Mucosa of gallbladder (tissue), 1 donor: ENCODE measurements at regions not wholly inside any gene's neighbourhood (a gene's known extent, or its start where the extent isn't known, plus 50 kb on each side); places are given as distances from the start of the nearest gene placed in this dataset.

Source experiments
- DNase-seq: peaks from one replicate; pipeline ENCODE4 v3.0.0-alpha.2; 2020; ENCODE audit warnings: low spot score
- donor health status: DM: no; HTN: no; CAD: no.

DNA sequence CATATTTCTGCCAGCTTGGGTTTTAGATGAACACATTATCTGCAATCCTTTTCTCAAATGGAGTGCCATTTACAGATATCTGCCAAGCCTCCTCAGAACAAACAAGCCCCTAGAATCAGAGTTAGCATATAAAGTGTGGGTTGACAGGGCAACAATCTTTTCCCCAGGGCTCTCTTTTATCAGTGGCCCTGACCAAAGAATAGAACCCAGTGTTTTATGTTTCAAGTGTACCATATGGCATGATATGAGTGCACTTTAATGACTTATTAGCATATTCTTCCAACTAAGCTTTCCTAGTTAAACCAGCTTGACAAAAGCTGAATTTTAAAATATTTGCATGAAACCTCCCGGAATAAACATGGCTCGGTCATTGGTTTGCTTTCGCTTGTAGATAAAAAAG lies 57.3 kb downstream of the EVX1 start:
- no peak for DNase-seq

DNA sequence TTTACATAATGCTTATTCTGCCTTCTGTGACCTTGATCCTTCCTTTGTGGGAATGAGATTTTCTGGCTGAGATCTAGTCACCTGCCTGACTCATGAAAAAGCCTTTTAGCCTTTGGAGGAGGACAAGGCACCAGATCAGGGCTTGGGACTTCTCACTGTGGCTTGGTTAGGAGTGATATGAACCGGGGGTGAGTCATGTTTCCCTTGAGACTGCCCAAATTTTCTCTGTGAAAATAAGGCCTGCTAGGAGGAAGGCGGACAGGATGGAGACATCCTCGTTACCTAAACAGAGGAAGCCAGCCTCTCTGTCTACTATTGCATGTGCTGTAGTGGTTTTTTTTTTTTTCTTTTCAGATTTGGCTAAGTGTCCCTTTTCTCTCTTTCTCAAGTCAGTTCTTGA lies 57.8 kb downstream of the EVX1 start:
- DNase-seq: no peak

DNA sequence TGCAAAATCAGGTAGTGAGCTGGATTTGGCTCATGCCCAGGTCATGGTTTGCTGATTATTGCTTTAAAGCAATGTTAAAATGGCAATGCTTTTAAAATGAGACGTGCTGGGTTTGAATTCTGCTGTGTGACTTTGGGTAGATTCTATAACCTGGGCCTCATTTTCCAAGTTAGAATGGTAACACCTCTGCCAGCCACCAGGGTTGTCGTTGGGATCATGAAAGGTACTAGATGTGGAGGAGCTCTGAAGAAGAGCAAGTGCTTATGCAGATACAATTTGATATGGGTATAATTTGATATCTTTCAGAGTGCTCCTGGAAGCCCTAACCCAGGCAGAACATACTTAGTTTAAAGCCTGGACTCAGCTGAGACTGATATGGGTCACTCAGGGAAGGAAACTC lies 60.0 kb downstream of the EVX1 start:
- DNase-seq: no peak

DNA sequence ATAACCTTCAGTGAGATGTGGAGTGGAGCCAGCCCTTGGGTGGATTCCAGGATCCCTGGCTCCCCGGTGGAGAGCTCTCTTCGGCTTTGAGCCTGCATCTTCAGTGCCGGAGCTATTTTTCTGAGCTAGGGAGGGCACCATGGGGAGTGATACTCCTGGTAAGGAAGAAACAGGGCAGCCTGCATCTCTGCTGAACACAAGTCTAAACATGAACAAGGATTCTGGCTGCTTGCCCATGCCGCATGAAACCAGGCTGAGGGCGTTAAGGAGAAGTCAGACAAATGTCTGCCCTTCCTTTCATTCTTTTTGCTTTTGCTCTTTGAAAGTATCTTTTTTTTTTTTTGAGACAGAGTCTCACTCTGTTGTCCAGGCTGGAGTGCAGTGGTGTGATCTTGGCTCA lies 60.4 kb downstream of the EVX1 start:
- no peak for DNase-seq

DNA sequence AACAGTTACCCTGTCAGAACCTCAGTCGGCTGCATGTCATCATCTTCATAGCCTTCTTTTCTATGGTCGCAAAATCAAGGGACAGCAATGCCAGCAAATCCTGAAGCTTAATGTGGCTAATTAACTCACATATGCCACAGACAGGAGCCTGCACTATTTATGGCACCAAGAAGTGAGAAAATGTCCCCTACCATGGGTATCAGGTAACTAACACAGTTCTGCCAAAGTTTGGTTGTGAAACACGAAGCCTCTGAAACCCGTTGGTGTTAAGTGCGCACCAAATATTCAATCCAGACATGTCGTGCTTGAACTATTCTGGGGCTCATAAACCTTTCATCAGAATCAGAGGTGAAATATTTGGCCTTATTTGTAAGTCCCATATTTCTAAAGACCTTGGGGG lies 63.3 kb downstream of the EVX1 start:
- DNase-seq: no peak

DNA sequence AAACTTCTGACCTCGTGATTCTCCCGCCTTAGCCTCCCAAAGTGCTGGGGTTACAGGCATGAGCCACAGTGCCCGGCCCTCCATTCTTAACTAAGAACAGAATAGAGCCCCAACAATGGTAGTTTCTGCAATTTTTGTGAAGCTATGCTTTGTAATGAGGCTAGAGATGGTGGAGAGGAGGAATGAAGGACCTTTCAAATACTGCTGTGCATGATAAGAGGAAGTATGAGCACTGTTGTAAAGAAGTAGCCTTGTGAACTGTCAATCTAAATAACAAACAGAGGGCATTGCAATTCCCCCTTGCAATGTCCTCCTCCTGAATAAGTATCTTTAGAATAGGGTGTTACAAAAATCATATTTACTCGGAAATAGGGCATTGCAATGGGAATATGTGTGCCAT lies 70.2 kb downstream of the EVX1 start:
- DNase-seq: no peak

DNA sequence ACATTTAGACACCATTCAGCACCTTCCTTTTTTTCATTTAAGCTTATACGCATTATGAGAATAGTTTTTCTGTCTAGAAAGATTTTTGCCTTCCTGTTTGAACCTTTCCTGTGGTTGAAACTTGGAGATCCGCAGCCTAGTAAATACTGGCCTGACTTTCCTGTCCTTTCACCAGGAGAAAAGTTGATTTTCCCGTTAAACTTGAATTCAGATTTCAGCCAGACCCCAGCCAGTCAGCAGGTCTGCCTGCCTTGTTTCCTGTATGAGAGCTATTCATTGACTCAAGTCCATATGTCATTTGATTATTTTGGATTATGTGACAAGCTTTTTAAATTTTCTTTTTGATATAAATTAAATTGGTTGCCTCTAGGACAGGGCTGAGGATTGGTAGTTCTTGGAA lies 71.5 kb downstream of the EVX1 start:
- no peak for DNase-seq

DNA sequence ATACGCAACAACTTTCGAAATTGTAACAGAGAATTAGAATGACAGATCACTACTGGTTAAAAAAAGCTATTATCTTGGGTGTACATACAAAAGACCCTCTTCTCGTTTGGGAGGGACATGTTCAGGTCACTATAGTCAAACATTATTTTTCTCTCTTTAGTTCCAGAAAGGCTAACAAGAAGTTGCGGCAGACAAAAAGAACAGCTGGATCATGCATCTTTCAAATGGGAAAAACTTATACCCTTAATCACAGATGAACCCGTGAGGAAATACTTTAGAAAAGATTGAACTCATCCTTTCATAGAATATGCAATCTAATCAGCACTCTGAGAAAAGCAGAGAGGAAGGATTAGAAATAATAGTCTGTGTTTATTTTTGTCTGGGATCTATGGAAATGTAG lies 72.5 kb downstream of the EVX1 start:
- DNase-seq: no peak

DNA sequence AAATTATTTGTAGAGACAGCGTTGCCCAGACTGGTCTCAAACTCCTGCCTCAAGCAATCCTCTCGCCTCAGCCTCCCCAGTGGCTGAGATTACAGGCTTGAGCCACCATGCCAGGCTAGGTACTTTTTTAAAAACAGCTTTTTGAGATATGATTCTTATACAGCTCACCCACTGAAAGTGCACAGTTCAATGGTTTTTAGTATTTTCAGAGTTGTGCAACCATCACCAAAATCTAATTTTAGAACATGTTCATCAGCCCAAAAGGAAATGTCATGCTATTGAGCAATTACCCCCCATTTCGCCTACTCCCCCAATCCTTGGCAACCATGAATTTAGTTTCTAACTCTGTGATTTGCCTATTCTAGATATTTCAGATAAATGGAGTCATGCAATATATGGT lies 73.7 kb downstream of the EVX1 start:
- DNase-seq: no peak

DNA sequence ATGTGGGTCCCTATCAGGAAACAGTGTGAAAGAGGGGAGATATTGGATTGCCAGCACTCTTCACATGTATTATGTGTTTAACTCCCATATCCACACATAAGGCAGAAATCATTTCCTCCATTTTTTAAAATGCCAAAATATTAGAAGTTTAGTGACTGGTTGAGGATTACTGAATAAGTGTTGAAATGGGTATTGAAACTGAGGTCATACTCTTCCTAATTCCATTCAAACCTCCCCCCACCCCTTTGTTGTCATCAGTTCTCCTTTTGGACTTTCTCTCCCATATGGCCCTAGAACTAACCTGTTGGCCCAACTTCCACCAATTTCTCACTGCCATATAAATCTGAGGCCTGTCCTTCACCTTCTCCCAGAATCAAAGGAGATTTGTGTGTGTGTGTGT lies 81.6 kb downstream of the EVX1 start:
- no peak for DNase-seq

DNA sequence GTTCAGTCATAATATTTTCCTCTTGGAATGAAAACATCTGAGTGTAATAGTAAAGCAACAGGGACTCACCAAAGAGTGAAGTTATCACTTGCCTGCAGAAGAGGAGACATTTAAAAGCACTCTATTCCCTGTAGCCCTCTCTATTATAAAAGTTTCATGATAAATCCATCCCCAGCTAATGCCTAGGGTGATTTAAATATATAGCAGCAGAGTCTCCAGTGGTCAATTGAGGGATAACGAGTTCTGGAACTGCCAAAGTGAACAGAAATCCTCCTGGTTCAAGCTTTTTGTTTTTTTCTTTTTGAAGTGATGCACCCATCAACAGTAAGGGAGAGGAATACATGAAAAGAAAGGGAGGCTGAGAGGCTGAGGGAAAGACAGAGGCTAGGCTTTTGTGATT lies 87.3 kb downstream of the EVX1 start:
- no peak for DNase-seq

DNA sequence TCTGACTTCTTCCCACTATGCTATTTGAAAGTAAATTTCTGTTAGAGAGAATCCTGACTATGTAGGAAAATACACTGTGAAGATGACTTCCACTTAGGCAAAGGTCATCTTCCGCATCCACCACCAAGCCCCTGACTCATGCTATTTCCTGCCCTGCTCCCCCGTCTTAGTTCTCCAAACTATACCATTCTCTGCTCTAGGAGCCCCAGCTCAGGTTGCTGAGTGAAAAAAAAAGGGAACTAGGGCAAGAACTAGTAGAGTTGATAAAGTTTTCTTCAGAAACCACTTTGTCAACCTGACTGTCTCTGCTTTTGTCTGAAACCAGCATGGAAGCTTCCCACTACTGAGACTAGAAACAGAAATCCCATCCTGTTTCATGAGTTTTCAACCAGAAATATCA lies 96.9 kb downstream of the EVX1 start:
- DNase-seq: no peak

DNA sequence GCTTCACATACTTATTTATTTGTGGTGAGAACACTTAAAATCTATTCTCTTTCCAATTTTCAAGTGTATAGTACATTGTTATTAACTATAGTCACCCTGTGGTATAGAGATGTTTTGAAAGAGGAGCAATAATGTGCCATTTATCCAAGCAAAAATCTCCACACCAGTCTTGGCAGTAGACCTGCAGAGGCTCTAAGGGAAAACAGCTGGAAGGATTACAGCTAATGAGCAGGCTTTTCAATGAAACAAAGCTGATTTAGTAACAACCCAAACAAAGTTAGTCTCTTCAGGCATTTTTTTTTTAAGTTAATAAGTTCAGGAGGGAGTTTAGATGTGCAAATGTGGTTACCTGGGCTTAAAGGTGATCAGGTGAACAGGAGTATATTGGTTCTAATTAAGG lies 101.9 kb downstream of the EVX1 start:
- DNase-seq: no peak

DNA sequence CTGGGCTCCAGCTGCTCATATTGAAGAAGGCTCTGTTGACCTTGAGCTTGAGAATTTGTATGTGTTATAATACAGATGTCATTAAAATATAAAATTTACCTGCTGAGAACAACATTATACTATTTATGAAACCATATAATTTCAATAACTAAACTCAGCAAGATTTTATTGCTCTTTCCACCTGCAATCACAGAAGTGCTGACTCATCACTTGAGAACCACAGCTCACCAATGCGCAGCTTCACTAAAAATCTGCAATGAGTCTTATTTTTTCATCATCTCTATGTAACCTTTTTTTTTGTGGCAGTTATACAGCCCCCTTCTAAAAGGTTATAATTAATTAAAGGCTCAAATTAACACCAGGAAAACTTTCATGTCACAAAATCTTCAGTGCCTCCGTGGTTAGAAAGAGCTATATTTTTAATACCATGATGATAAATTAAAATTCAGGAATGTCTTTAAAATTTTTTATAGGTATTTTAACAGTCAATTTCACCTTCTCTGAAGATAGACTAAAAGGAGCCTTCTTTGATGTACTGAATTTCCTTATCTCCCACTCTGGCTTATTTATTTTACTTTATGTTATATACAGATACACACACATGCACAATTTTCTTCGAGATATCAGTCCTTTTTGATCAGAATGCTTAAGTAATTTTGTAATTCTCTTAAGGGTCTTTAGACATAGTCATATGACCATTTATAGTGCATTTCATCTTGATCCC lies 102.7 kb downstream of the EVX1 start:
- DNase-seq: no peak

DNA sequence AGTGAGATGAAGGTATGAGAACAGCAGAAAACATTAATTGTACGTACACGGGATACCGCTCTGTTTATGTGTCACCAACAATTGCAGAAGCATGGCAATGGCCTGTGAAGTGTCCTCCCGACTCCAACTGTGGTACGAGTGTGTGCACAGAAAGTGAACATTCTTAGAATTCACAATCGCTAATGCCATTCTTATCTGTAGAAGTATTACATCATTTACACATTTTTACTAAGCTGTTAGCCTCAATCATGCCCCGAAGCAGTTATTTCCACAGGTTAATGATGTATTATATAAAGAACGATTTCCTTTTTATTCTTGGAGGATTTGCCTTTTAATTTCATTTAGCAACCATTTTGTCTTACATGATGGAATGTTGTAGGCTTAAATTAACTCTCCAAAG lies 103.4 kb downstream of the EVX1 start:
- DNase-seq: no peak

DNA sequence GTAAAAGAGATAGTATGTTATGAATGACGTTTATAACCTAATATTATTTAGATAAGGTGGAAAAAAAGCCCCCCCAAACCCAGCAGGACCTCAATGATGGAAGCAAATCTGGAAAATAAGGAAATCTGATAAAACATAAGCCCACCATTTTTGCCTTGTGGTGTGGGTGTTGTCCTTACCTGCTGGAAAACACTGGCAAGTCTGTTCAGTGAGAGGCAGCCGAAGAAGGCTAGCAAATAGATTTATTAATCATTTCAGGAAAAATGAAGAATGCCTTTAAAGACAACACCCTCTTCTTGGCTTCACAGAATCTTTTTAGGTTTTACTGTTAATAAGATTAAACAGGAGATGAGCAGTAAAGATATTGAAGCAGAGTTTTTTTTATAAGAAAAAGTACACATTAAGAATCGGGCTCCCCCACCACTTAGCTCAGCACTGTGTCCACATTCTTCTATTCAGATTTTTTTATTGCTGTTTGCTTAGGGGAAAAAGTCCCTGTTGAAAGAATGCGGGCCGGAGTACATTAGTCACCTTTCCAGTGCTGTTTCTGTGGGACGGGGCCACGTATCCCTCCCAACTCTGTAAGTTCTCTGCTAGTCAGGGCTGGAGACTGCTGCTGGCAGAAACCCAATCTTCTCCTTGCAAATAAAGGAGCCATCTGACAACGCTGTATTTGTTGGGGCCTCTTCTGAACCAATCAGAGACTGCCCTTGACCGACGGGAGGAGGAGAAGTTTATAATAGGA lies 104.1 kb downstream of the EVX1 start:
- peak; percentile 30 for DNase-seq

DNA sequence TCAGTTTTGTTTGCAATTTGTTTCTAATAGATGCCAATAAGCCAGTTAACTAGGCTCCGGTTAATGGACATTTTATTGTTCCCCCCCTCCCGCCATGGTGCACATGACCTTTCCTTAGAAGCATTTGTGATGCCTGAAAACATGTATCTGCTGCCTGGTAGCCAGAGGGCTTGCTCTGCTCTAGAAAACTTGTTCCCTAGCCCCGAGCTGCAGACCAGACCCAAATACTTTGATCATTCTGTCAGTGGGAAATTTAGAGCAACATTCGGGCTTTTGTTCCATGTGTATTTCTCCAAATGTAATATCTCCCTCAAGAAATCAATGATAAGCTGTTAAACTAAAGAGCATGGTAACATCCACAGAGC lies 104.7 kb downstream of the EVX1 start:
- DNase-seq: no peak

DNA sequence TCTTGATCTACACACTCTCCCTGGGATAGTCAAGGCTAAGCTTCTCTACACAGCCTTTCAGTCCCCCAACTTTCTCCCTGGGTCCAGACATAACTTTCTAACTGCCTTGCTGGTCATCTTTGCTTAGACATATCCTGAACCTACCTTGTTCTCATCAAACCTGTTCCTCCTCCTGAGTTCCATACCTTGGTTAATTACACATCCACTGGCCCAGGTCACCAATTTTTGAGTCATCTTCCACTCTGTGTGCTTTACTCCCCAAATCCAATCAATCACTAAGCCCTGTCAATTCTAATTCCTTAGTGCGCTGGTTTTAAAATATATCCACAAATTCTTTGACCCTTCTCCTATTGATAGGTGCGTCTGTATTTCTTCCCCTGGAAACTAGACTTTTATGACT lies 107.0 kb downstream of the EVX1 start:
- no peak for DNase-seq

DNA sequence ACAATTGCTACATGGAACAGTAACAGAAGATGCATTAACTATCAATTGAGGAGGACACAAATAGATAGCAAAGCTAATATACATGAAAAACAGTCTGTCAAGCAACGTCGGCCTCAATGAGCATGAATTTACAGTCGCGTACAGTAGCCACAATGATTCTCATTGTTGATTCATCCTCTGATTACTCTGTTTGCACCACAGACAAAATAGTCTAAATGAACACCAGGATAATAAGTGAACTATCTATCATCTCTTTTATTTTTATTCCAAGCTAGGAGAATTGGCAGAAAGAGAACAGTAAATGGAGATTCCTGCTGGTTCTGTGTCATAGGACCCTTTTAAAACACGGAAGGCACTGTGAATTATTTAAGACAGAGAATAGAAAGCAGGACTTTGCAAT lies 108.5 kb downstream of the EVX1 start:
- no peak for DNase-seq

DNA sequence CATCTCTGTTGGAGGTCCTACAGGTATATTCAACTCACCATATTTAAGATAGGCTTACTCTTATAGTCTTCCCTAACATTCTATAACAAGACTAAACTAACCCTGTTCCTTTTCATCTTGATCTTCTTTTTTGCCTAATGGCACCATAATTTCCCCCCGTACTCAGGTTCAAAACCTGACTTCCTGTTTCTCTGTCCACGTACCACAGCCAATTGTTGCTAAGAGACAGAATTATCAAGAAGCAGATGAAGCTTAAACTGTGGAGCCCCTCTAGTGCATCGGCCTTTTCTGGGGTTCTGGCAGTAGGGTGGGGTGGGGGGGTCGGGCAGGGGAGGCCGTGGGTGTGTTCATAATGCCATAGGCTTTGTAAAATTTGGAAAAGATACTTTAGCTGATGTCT lies 109.2 kb downstream of the EVX1 start:
- DNase-seq: no peak

DNA sequence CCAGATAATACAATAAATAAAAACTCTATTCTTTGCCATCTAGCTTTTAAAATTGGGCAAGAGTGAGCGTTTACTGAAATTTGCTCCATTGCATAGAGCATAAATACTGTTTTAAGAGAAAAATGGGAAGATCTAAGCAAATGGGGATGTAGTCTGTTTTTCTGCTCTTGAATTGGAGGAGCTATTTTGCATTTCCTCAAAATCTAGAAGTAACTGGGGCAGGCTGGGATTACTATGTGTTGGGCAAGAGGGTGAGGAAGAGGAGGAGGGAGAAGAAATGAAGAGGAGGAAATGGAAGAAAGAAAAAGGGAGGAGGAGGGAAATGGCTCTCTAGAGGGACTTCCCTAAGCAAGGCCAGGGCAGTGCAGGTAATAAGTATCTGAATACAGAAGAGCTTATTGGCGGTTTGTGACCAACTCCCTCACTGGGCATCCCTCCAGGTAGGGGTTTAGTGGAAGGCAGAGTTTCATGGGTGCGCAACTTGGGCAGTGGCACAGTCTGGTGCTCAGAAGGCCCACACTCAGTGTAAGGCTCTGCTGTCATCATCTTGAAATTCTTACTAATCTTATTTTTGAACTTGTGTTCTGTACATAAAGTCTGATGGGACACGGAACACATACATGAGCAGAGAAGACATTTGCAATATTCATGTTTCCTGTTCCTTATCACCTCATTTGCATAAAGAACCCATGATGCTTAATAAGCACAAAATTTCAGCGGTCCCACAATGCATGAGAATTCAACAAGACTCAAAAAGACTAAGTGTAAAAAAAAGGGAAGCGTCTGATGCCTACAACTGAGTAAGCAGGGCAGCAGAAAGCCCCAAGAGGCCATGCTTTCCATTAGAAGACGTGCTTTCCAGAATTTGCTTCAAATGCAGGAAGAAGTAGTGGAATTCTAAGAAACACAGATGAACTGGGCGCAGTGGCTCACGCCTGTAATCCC lies 116.9 kb downstream of the EVX1 start:
- no peak for DNase-seq

DNA sequence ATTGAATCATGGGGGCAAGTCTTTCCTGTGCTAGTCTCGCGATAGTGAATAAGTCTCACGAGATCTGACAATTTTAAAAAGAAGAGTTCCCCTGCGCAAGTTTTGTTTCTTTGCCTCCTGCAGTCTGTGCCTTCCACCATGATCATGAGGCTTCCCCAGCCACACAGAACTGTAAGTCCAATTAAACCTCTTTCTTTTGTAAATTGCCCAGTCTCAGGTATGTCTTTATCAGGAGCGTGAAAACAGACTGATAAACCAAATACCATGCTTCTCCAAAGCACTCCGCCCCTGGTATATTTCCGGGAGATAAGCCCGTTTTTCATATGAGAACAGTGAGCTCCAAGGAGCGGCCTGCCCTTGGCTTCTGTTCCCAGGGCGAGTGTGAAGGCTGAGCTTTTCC lies 118.9 kb downstream of the EVX1 start:
- no peak for DNase-seq

DNA sequence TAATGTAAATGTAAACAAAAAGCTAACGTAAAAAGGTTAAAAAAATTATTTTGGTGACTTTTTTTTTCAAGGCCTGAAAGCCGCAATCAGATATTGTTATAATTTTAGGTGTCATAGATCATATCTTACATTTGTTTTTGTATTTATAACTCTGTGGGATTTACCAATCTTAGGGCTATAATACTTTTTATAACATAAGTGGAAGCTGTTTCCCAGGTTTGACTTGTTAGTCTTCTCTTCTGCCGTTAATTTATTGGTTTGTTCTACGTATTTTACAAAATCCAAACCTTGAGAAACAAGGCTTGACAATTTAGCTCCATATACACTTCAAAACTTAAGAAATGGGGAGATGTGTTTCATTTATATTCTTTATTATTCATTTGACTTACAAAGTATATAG lies 119.4 kb downstream of the EVX1 start:
- no peak for DNase-seq
